ENCODE measurements at regions not wholly inside any gene's neighbourhood (a gene's known extent, or its start where the extent isn't known, plus 50 kb on each side); places are given as distances from the start of the nearest gene placed in this dataset.
A peak's percentile ranks its signal among the peaks of the same experiment; 100 is the strongest.

DNA sequence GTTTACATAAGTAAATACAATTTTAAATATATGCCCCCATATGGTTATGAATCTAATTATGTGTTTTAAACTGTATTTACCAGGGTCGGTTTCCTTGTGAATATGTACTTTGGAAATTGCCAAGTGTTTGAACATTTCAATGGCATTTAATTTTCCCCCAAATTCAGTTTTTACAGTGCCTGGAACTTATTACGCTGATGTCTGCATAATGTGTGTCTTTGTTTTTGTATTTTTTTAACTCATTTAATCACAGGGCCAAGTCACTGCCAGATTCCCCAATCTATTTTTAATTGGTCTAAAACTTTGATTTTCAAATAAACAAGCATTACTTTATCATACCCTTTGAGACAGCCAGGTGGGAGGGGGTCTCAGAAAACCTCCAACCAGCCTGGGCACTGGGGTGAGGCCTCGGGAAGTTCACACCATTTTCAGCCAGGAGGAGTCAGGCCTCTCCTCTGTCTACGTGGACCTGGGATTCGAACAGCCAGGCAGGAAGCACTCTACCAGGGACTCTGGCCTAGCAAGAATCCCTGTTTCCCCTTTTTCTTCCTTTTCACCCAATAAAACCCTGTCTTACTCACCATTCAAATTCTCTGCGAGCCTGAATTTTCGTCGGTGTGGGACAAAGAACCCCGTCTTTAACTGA, 151.5 kb upstream of the COL1A2 start:
- peak; percentile 89 for ATAC-seq
- TF ChIP-seq, protein P1, sequence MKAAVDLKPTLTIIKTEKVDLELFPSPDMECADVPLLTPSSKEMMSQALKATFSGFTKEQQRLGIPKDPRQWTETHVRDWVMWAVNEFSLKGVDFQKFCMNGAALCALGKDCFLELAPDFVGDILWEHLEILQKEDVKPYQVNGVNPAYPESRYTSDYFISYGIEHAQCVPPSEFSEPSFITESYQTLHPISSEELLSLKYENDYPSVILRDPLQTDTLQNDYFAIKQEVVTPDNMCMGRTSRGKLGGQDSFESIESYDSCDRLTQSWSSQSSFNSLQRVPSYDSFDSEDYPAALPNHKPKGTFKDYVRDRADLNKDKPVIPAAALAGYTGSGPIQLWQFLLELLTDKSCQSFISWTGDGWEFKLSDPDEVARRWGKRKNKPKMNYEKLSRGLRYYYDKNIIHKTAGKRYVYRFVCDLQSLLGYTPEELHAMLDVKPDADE (IDR thresholded peaks at IDR 0.05) = no peak
- TF ChIP-seq, protein P2, sequence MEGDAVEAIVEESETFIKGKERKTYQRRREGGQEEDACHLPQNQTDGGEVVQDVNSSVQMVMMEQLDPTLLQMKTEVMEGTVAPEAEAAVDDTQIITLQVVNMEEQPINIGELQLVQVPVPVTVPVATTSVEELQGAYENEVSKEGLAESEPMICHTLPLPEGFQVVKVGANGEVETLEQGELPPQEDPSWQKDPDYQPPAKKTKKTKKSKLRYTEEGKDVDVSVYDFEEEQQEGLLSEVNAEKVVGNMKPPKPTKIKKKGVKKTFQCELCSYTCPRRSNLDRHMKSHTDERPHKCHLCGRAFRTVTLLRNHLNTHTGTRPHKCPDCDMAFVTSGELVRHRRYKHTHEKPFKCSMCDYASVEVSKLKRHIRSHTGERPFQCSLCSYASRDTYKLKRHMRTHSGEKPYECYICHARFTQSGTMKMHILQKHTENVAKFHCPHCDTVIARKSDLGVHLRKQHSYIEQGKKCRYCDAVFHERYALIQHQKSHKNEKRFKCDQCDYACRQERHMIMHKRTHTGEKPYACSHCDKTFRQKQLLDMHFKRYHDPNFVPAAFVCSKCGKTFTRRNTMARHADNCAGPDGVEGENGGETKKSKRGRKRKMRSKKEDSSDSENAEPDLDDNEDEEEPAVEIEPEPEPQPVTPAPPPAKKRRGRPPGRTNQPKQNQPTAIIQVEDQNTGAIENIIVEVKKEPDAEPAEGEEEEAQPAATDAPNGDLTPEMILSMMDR (conservative IDR thresholded peaks at IDR 0.05; ENCODE audit: low read depth in 2 of 2) = peak; percentile 32 to 48; a peak in 3 of 4 replicates
- Histone ChIP-seq H2AFZ (no peak overlapping the region), H3K79me2 (replicated peaks; ENCODE audit: insufficient read depth) (no peaks in the 10 kb centered on the region), H3K4me2 (no peak overlapping the region), H3K27ac (ENCODE audit: low read depth) (no peak overlapping the region), H4K20me1 (replicated peaks; ENCODE audit: insufficient read depth) (no peaks in the 10 kb centered on the region), H3K9me2 (ENCODE audit: insufficient read depth) (no peaks in the 10 kb centered on the region), H3F3A (replicated peaks; ENCODE audit: low read depth) (no peaks in the 10 kb centered on the region), H3K27me3 (ENCODE audit: insufficient read depth) (peaks cover 9% of the 10 kb centered on the region), H3K4me1 (ENCODE audit: insufficient read depth) (0 out of 2 replicates have a peak, but pooled peaks cover 3% of the 10 kb centered on the region), H3K36me3 (ENCODE audit: insufficient read depth) (no peaks in the 10 kb centered on the region), H3K4me3 (no peak overlapping the region)
- Mint-ChIP-seq H3K4me3 (no peak overlapping the region), H3K27ac (no peak overlapping the region), H3K4me1 (no peaks in the 10 kb centered on the region; the same call in 2 of the 3 replicates), H3K9me3 (no peaks in the 10 kb centered on the region), H3K27me3 (ENCODE audit: insufficient read depth, low read depth, poor library complexity) (peaks cover 22% of the 10 kb centered on the region), H3K36me3 (ENCODE audit: low read depth) (no peaks in the 10 kb centered on the region)
- DNase-seq (ENCODE audit: low spot score) = peak; percentile 48

GRCh38 chr7:94244760-94245159, 149.9 kb upstream of the COL1A2 start:
- no peak overlapping the region for H3K4me2 ChIP-seq
- H3K36me3 Mint-ChIP-seq (ENCODE audit: low read depth) = no peaks in the 10 kb centered on the region
- peaks cover 17% of the 10 kb centered on the region for H3K27me3 Mint-ChIP-seq (ENCODE audit: insufficient read depth, low read depth, poor library complexity)
- H3F3A ChIP-seq (replicated peaks; ENCODE audit: low read depth) = no peaks in the 10 kb centered on the region
- H3K9me2 ChIP-seq (ENCODE audit: insufficient read depth) = no peaks in the 10 kb centered on the region
- H3K4me3 ChIP-seq = no peak overlapping the region
- no peaks in the 10 kb centered on the region for H3K27me3 ChIP-seq (ENCODE audit: insufficient read depth)
- ATAC-seq (no peak), DNase-seq (ENCODE audit: low spot score) (no peak)
- no peak for TF ChIP-seq STAT1 (IDR thresholded peaks at IDR 0.05; ENCODE audit: unreplicated experiment)
- no peak for TF ChIP-seq EZH2phosphoT487 (IDR thresholded peaks at IDR 0.05; ENCODE audit: unreplicated experiment)
- TF ChIP-seq ZNF331 (CRISPR knock-in tag; IDR thresholded peaks at IDR 0.05; ENCODE audit: low read depth) = no peak
- TF ChIP-seq, protein P3, sequence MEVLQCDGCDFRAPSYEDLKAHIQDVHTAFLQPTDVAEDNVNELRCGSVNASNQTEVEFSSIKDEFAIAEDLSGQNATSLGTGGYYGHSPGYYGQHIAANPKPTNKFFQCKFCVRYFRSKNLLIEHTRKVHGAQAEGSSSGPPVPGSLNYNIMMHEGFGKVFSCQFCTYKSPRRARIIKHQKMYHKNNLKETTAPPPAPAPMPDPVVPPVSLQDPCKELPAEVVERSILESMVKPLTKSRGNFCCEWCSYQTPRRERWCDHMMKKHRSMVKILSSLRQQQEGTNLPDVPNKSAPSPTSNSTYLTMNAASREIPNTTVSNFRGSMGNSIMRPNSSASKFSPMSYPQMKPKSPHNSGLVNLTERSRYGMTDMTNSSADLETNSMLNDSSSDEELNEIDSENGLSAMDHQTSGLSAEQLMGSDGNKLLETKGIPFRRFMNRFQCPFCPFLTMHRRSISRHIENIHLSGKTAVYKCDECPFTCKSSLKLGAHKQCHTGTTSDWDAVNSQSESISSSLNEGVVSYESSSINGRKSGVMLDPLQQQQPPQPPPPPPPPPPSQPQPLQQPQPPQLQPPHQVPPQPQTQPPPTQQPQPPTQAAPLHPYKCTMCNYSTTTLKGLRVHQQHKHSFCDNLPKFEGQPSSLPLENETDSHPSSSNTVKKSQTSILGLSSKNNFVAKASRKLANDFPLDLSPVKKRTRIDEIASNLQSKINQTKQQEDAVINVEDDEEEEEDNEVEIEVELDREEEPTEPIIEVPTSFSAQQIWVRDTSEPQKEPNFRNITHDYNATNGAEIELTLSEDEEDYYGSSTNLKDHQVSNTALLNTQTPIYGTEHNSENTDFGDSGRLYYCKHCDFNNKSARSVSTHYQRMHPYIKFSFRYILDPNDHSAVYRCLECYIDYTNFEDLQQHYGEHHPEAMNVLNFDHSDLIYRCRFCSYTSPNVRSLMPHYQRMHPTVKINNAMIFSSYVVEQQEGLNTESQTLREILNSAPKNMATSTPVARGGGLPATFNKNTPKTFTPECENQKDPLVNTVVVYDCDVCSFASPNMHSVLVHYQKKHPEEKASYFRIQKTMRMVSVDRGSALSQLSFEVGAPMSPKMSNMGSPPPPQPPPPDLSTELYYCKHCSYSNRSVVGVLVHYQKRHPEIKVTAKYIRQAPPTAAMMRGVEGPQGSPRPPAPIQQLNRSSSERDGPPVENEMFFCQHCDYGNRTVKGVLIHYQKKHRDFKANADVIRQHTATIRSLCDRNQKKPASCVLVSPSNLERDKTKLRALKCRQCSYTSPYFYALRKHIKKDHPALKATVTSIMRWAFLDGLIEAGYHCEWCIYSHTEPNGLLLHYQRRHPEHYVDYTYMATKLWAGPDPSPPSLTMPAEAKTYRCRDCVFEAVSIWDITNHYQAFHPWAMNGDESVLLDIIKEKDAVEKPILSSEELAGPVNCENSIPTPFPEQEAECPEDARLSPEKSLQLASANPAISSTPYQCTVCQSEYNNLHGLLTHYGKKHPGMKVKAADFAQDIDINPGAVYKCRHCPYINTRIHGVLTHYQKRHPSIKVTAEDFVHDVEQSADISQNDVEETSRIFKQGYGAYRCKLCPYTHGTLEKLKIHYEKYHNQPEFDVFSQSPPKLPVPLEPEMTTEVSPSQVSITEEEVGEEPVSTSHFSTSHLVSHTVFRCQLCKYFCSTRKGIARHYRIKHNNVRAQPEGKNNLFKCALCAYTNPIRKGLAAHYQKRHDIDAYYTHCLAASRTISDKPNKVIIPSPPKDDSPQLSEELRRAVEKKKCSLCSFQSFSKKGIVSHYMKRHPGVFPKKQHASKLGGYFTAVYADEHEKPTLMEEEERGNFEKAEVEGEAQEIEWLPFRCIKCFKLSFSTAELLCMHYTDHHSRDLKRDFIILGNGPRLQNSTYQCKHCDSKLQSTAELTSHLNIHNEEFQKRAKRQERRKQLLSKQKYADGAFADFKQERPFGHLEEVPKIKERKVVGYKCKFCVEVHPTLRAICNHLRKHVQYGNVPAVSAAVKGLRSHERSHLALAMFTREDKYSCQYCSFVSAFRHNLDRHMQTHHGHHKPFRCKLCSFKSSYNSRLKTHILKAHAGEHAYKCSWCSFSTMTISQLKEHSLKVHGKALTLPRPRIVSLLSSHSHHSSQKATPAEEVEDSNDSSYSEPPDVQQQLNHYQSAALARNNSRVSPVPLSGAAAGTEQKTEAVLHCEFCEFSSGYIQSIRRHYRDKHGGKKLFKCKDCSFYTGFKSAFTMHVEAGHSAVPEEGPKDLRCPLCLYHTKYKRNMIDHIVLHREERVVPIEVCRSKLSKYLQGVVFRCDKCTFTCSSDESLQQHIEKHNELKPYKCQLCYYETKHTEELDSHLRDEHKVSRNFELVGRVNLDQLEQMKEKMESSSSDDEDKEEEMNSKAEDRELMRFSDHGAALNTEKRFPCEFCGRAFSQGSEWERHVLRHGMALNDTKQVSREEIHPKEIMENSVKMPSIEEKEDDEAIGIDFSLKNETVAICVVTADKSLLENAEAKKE (CRISPR knock-in tag; IDR thresholded peaks at IDR 0.05) = no peak
- H3K4me1 ChIP-seq (ENCODE audit: insufficient read depth) = no peaks in the 10 kb centered on the region
- H2AFZ ChIP-seq = no peak overlapping the region
- no peaks in the 10 kb centered on the region for H3K36me3 ChIP-seq (ENCODE audit: insufficient read depth)
- no peaks in the 10 kb centered on the region for H4K20me1 ChIP-seq (replicated peaks; ENCODE audit: insufficient read depth)
- H3K27ac ChIP-seq (ENCODE audit: low read depth) = no peak overlapping the region
- no peaks in the 10 kb centered on the region for H3K9me3 Mint-ChIP-seq
- no peak overlapping the region for H3K27ac Mint-ChIP-seq
- H3K79me2 ChIP-seq (replicated peaks; ENCODE audit: insufficient read depth) = no peaks in the 10 kb centered on the region
- no peaks in the 10 kb centered on the region; the same call in 2 of the 3 replicates for H3K4me1 Mint-ChIP-seq
- no peak overlapping the region for H3K4me3 Mint-ChIP-seq
